SK-N-SH treated with all-trans-retinoic acid at 6 μM for 48 hours (cell line): ENCODE measurements at regions not wholly inside any gene's neighbourhood (a gene's known extent, or its start where the extent isn't known, plus 50 kb on each side); places are given as distances from the start of the nearest gene placed in this dataset.
"Not testable (repeated sequence)": the region's sequence is repeated elsewhere in the genome, so short reads cannot be mapped to it uniquely, and the experiment has no call there.

Source experiments
- ATAC-seq: fragments of 200-7000 bp; cut with Tn5 transposase; 3 replicates; pipeline ENCODE4 v1.9.1; 2020; ENCODE audit warnings: mild to moderate bottlenecking, moderate library complexity
- ARNTL ChIP-seq: fragments of 450-650 bp; formaldehyde crosslinking; IDR thresholded peaks from 2 replicates; pipeline ENCODE4 v1.5.0; 2020; ENCODE audit warnings: low read depth, mild to moderate bottlenecking, moderate library complexity, borderline replicate concordance
- BACH2 ChIP-seq: fragments of 250-450 bp; sonication (Bioruptor Pico); IDR thresholded peaks from 2 replicates; pipeline ENCODE4 v1.9.0; 2021; ENCODE audit warnings: mild to moderate bottlenecking, borderline replicate concordance
- CREB5 ChIP-seq: fragments of 250-450 bp; sonication (Bioruptor Pico); IDR thresholded peaks from 2 replicates; pipeline ENCODE4 v1.5.1; 2020; ENCODE audit warnings: low read depth, mild to moderate bottlenecking, moderate library complexity
- CSDC2 ChIP-seq: fragments of 250-450 bp; sonication (Bioruptor Pico); IDR thresholded peaks from 2 replicates; pipeline ENCODE4 v1.5.0; 2020; ENCODE audit warnings: mild to moderate bottlenecking, moderate library complexity
- GLIS3 ChIP-seq: fragments of 250-450 bp; sonication (Bioruptor Pico); IDR thresholded peaks from 2 replicates; pipeline ENCODE4 v1.5.0; 2020; ENCODE audit warnings: mild to moderate bottlenecking, moderate library complexity
- ISL1 ChIP-seq: fragments of 250-450 bp; sonication (Bioruptor Pico); IDR thresholded peaks from 2 replicates; pipeline ENCODE4 v2.1.2; 2022; ENCODE audit warnings: mild to moderate bottlenecking, moderate library complexity
- OSR1 ChIP-seq: fragments of 250-450 bp; sonication (Bioruptor Pico); IDR thresholded peaks from 2 replicates; pipeline ENCODE4 v1.8.0; 2022; ENCODE audit warnings: moderate library complexity, mild to moderate bottlenecking, inconsistent platforms
- PATZ1 ChIP-seq: fragments of 250-450 bp; sonication (Bioruptor Pico); IDR thresholded peaks from 2 replicates; pipeline ENCODE4 v1.8.0; 2020; ENCODE audit warnings: mild to moderate bottlenecking, moderate library complexity, borderline replicate concordance
- POU6F1 ChIP-seq: fragments of 250-450 bp; sonication (Bioruptor Pico); IDR thresholded peaks from 2 replicates; pipeline ENCODE4 v1.8.0; 2021; ENCODE audit warnings: low read depth, mild to moderate bottlenecking, moderate library complexity, borderline replicate concordance
- PPARA ChIP-seq: fragments of 250-450 bp; sonication (Bioruptor Pico); IDR thresholded peaks from 2 replicates; pipeline ENCODE4 v1.5.0; 2020; ENCODE audit warnings: mild to moderate bottlenecking, borderline replicate concordance
- RARB ChIP-seq: fragments of 250-450 bp; sonication (Bioruptor Pico); IDR thresholded peaks from 2 replicates; pipeline ENCODE4 v1.8.0; 2021; ENCODE audit warnings: mild to moderate bottlenecking, moderate library complexity
- TCF4 ChIP-seq: fragments of 250-450 bp; sonication (Bioruptor Pico); IDR thresholded peaks from 2 replicates; pipeline ENCODE4 v1.8.0; 2021; ENCODE audit warnings: mild to moderate bottlenecking, moderate library complexity, borderline replicate concordance
- ZC3H10 ChIP-seq: fragments of 250-450 bp; sonication (Bioruptor Pico); IDR thresholded peaks from 2 replicates; pipeline ENCODE4 v1.5.1; 2021; ENCODE audit warnings: mild to moderate bottlenecking, moderate library complexity
- ZFP3 ChIP-seq: fragments of 250-450 bp; sonication (Bioruptor Pico); IDR thresholded peaks from 2 replicates; pipeline ENCODE4 v1.5.0; 2020; ENCODE audit warnings: mild to moderate bottlenecking, moderate library complexity
- ZFP30 ChIP-seq: fragments of 450-650 bp; formaldehyde crosslinking; IDR thresholded peaks from 2 replicates; pipeline ENCODE4 v1.5.0; 2022; ENCODE audit warnings: mild to moderate bottlenecking, moderate library complexity
- ZNF565 ChIP-seq: fragments of 450-650 bp; formaldehyde crosslinking; conservative IDR thresholded peaks from 2 replicates; pipeline ENCODE4 v1.5.0; 2020; ENCODE audit warnings: low read depth, mild to moderate bottlenecking, moderate library complexity
- ZNF70 ChIP-seq: fragments of 450-650 bp; formaldehyde crosslinking; IDR thresholded peaks from 2 replicates; pipeline ENCODE4 v1.5.0; 2020; ENCODE audit warnings: mild to moderate bottlenecking, moderate library complexity
- ZNF8 ChIP-seq: fragments of 450-650 bp; formaldehyde crosslinking; IDR thresholded peaks from 2 replicates; pipeline ENCODE4 v1.5.0; 2020; ENCODE audit warnings: mild to moderate bottlenecking, moderate library complexity
- TF ChIP-seq, protein P1 (sequence below): fragments of 250-450 bp; sonication (Bioruptor Pico); IDR thresholded peaks from 2 replicates; pipeline ENCODE4 v1.5.1; 2021; ENCODE audit warnings: mild to moderate bottlenecking, moderate library complexity
- TF ChIP-seq, protein P2 (sequence below): fragments of 250-450 bp; sonication (Bioruptor Pico); IDR thresholded peaks from 2 replicates; pipeline ENCODE4 v1.5.0; 2020; ENCODE audit warnings: mild to moderate bottlenecking, moderate library complexity

- TF ChIP-seq ARNTL (CRISPR knock-in tag) (no peak), ZC3H10 (CRISPR knock-in tag) (no peak), PATZ1 (CRISPR knock-in tag) (no peak), POU6F1 (CRISPR knock-in tag) (no peak), PPARA (no peak), ZFP3 (no peak), ZFP30 (CRISPR knock-in tag) (no peak), TCF4 (CRISPR knock-in tag) (no peak), ZNF70 (no peak), ISL1 (CRISPR knock-in tag) (no peak), BACH2 (CRISPR knock-in tag) (no peak), OSR1 (CRISPR knock-in tag) (no peak), CREB5 (CRISPR knock-in tag) (no peak), CSDC2 (no peak), GLIS3 (no peak), ZNF8 (CRISPR knock-in tag) (no peak), RARB (no peak), ZNF565 (CRISPR knock-in tag) (no peak)
- TF ChIP-seq, protein P1, sequence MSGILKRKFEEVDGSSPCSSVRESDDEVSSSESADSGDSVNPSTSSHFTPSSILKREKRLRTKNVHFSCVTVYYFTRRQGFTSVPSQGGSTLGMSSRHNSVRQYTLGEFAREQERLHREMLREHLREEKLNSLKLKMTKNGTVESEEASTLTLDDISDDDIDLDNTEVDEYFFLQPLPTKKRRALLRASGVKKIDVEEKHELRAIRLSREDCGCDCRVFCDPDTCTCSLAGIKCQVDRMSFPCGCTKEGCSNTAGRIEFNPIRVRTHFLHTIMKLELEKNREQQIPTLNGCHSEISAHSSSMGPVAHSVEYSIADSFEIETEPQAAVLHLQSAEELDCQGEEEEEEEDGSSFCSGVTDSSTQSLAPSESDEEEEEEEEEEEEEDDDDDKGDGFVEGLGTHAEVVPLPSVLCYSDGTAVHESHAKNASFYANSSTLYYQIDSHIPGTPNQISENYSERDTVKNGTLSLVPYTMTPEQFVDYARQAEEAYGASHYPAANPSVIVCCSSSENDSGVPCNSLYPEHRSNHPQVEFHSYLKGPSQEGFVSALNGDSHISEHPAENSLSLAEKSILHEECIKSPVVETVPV (CRISPR knock-in tag), result no peak
- TF ChIP-seq, protein P2, sequence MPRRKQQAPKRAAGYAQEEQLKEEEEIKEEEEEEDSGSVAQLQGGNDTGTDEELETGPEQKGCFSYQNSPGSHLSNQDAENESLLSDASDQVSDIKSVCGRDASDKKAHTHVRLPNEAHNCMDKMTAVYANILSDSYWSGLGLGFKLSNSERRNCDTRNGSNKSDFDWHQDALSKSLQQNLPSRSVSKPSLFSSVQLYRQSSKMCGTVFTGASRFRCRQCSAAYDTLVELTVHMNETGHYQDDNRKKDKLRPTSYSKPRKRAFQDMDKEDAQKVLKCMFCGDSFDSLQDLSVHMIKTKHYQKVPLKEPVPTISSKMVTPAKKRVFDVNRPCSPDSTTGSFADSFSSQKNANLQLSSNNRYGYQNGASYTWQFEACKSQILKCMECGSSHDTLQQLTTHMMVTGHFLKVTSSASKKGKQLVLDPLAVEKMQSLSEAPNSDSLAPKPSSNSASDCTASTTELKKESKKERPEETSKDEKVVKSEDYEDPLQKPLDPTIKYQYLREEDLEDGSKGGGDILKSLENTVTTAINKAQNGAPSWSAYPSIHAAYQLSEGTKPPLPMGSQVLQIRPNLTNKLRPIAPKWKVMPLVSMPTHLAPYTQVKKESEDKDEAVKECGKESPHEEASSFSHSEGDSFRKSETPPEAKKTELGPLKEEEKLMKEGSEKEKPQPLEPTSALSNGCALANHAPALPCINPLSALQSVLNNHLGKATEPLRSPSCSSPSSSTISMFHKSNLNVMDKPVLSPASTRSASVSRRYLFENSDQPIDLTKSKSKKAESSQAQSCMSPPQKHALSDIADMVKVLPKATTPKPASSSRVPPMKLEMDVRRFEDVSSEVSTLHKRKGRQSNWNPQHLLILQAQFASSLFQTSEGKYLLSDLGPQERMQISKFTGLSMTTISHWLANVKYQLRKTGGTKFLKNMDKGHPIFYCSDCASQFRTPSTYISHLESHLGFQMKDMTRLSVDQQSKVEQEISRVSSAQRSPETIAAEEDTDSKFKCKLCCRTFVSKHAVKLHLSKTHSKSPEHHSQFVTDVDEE, result no peak
Measured at GRCh38 chr2:237238249-237238648, 152.6 kb downstream of the COPS8 start.

DNA sequence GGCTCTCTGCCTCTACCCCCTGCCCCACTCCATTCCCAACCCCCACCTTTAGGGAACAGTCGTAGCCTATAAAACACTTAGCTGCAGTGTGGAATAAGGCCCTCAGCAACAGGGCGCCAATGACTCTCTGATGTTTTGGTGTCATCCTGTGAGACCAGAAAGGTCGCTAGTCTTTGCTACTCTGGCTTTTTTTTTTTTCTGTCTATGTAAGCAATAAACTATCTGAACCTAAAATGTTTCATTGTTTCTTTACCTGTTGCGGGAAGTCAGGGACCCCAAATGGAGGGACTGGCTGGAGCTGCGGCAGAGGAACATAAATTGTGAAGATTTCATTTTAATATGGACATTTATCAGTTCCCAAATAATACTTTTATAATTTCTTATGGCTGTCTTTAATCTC lies 154.6 kb downstream of the COPS8 start:
- no peak for ATAC-seq
- TF ChIP-seq ISL1 (CRISPR knock-in tag) (no peak), ZNF70 (no peak), ZC3H10 (CRISPR knock-in tag) (no peak), ZFP3 (no peak), BACH2 (CRISPR knock-in tag) (no peak)
- TF ChIP-seq, protein P2, result no peak

More at GRCh38 chr2:237238249-237238648, 152.6 kb downstream of the COPS8 start:
- ATAC-seq, result no peak

GRCh38 chr2:237240868-237241267 lies 155.2 kb downstream of the COPS8 start:
- not testable (repeated sequence) for ATAC-seq
